ENCODE measurements at regions not wholly inside any gene's neighbourhood (a gene's known extent, or its start where the extent isn't known, plus 50 kb on each side); places are given as distances from the start of the nearest gene placed in this dataset.
"Not testable (repeated sequence)": the region's sequence is repeated elsewhere in the genome, so short reads cannot be mapped to it uniquely, and the experiment has no call there.

- CTCF ChIA-PET, result interaction anchor here (0.6 kb wide), 1 partner anchor 1045 kb away, joined by 3 read pairs; no protein-coding TSS in a partner anchor
- POLR2A ChIA-PET; H3K27ac Mint-ChIP-seq; H3K9me3 Mint-ChIP-seq; H3K4me1 Mint-ChIP-seq; H3K27me3 Mint-ChIP-seq; H3K36me3 Mint-ChIP-seq (ENCODE audit: low read depth); H3K4me3 Mint-ChIP-seq: not testable (repeated sequence)
- DNase-seq, result peak; percentile 6
Observed at GRCh38 chr3:35924070-35924469, 284.7 kb downstream of the ARPP21 start.

GRCh38 chr3:35927441-35927840 lies 288.1 kb downstream of the ARPP21 start:
- Mint-ChIP-seq H3K36me3 (ENCODE audit: low read depth) (no peaks in the 10 kb centered on the region), H3K9me3 (no peaks in the 10 kb centered on the region), H3K27ac (no peak overlapping the region), H3K4me1 (no peaks in the 10 kb centered on the region), H3K4me3 (no peak overlapping the region), H3K27me3 (no peaks in the 10 kb centered on the region)
- DNase-seq, result no peak
- POLR2A ChIA-PET, result no interaction called here
- CTCF ChIA-PET, result no interaction called here

GRCh38 chr3:35929158-35929557 lies 289.8 kb downstream of the ARPP21 start:
- H3K9me3 Mint-ChIP-seq, result no peaks in the 10 kb centered on the region
- no peaks in the 10 kb centered on the region for H3K4me1 Mint-ChIP-seq
- H3K36me3 Mint-ChIP-seq (ENCODE audit: low read depth), result no peaks in the 10 kb centered on the region
- H3K4me3 Mint-ChIP-seq, result no peak overlapping the region
- no peak for DNase-seq
- CTCF ChIA-PET, result no interaction called here
- POLR2A ChIA-PET, result no interaction called here
- no peak overlapping the region for H3K27ac Mint-ChIP-seq
- no peaks in the 10 kb centered on the region for H3K27me3 Mint-ChIP-seq

GRCh38 chr3:35931867-35932266 lies 292.5 kb downstream of the ARPP21 start:
- H3K36me3 Mint-ChIP-seq (ENCODE audit: low read depth), result no peaks in the 10 kb centered on the region
- H3K27me3 Mint-ChIP-seq, result no peaks in the 10 kb centered on the region
- ChIA-PET POLR2A (no interaction called here), CTCF (no interaction called here)
- no peaks in the 10 kb centered on the region for H3K9me3 Mint-ChIP-seq
- no peak for DNase-seq
- H3K27ac Mint-ChIP-seq, result no peak overlapping the region
- no peak overlapping the region for H3K4me3 Mint-ChIP-seq
- no peaks in the 10 kb centered on the region for H3K4me1 Mint-ChIP-seq

DNA sequence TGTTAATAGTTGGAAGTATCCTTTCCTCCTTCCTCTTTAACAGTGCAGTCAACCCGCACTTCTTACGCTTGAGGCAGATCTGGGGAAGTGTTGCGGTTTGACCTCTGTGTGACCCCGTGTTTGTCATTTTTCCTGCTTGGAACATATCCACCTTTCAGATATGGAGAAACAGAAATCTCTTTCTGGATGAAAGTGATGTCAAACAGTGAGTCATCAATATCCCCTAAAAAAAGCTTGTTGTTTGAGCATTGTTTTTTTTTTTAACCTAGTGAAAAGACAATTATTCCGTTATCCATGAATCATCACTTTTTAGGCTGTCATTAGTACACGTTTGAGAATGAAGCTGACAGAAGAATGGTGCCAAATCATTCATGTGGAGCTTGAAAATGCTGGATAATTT lies 293.7 kb downstream of the ARPP21 start:
- H3K27ac Mint-ChIP-seq, result no peak overlapping the region
- H3K9me3 Mint-ChIP-seq, result no peaks in the 10 kb centered on the region
- no peaks in the 10 kb centered on the region for H3K27me3 Mint-ChIP-seq
- no peak for DNase-seq
- H3K36me3 Mint-ChIP-seq (ENCODE audit: low read depth), result no peaks in the 10 kb centered on the region
- ChIA-PET POLR2A (interaction anchor here (0.6 kb wide), 1 partner anchor 82 kb away, joined by 3 read pairs; no protein-coding TSS in a partner anchor), CTCF (no interaction called here)
- no peak overlapping the region for H3K4me3 Mint-ChIP-seq
- H3K4me1 Mint-ChIP-seq, result no peaks in the 10 kb centered on the region

DNA sequence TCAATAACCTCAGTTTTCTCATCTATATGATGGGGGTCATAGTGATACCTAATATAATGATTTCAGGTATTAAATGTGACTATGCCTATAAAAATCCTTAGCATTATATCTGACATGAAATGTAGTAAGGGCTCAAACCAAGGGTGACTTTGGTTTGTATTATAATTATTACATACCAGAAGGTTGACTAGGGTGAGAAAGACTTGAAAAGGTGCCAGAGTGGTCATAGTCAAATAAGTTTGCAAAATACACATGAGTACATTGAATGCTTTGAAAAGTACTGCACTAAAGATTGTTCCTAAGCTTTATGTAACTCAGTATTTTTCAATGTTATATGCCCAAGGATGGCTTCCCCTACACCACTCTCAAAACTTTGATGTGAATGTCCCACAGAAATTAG lies 297.2 kb downstream of the ARPP21 start:
- no peaks in the 10 kb centered on the region for H3K4me1 Mint-ChIP-seq
- ChIA-PET POLR2A (no interaction called here), CTCF (no interaction called here)
- no peak overlapping the region for H3K27ac Mint-ChIP-seq
- H3K9me3 Mint-ChIP-seq, result no peaks in the 10 kb centered on the region
- H3K27me3 Mint-ChIP-seq, result no peaks in the 10 kb centered on the region
- DNase-seq, result no peak
- H3K36me3 Mint-ChIP-seq (ENCODE audit: low read depth), result no peaks in the 10 kb centered on the region
- no peak overlapping the region for H3K4me3 Mint-ChIP-seq

DNA sequence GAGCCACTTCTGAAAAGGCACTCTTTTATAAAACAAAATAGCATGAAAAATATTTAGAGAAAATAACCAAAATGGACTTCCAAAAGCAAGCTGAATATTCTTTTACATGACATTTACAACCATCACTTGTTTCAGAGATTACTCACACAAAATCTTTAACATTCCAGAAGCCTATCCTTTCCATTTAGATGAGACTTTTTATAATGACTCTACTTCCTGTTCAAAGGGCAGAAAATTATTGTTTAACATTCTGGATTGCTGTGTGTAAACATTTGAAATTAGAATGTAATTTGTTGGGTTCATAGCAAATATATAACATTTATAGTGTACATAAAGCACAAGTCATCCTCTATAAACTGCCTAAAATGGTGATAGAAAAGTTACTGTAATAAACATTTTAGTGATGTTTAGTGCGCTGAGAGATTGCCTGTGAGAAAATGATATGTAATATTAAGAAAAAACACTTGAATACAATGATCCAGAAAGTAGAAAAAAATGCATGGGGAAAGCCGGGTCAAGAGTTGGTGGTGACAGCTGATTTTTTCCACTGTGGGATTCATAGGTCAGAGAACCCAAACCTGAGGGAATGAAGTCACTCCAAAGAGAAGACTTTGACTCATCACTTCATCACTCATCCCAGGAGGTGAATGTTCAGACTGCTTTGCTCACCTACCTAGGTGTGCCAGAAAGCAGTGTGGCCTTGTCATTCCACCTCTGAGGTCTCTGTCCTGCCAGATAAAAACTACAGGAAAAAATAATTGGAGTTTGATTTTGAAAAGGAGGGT lies 305.8 kb downstream of the ARPP21 start:
- Mint-ChIP-seq H3K4me1 (no peaks in the 10 kb centered on the region), H3K27me3 (no peaks in the 10 kb centered on the region), H3K4me3 (no peak overlapping the region), H3K27ac (no peak overlapping the region), H3K9me3 (no peaks in the 10 kb centered on the region), H3K36me3 (ENCODE audit: low read depth) (no peaks in the 10 kb centered on the region)
- CTCF ChIA-PET, result no interaction called here
- POLR2A ChIA-PET, result no interaction called here
- no peak for DNase-seq

DNA sequence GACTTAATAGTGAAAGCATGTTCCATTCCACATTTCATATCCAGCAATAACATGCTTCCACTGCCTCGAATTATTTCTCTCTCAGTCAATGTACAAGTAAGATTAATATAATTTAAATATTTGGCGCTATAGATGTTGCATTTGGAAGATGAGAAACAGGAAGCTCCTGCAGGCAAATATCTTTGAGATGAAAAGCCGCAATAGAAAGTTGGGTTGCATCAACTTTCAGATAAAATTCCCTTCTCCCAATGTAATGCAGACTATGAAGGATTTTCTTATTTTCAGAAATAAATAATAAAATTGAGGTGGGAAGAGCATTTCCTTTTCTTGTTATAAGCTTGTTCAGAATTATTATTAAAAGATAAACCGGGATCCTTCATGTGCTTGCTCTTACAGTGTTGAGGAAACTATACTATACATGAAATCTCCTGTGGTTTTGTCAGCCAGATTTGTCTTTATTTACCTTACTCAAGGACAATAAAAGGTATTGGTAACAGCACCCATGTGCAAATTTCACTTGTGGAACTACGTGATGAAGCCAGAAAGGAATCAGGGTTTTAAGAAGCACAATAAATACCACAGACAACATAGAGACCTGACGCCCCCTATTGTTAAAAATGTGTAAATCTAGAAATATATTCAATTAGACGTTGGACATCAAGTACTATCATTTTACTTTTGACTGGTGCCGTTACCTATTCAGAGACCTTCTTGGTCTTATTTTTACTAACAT lies 307.0 kb downstream of the ARPP21 start:
- Mint-ChIP-seq H3K9me3 (no peaks in the 10 kb centered on the region), H3K27me3 (no peaks in the 10 kb centered on the region), H3K4me3 (no peak overlapping the region), H3K27ac (no peak overlapping the region), H3K36me3 (ENCODE audit: low read depth) (no peaks in the 10 kb centered on the region), H3K4me1 (no peaks in the 10 kb centered on the region)
- POLR2A ChIA-PET, result no interaction called here
- CTCF ChIA-PET, result no interaction called here
- no peak for DNase-seq

- no peak for DNase-seq
- Mint-ChIP-seq H3K27me3 (no peaks in the 10 kb centered on the region), H3K4me3 (no peak overlapping the region)
Observed at GRCh38 chr3:35946854-35947515, 307.7 kb downstream of the ARPP21 start.

DNA sequence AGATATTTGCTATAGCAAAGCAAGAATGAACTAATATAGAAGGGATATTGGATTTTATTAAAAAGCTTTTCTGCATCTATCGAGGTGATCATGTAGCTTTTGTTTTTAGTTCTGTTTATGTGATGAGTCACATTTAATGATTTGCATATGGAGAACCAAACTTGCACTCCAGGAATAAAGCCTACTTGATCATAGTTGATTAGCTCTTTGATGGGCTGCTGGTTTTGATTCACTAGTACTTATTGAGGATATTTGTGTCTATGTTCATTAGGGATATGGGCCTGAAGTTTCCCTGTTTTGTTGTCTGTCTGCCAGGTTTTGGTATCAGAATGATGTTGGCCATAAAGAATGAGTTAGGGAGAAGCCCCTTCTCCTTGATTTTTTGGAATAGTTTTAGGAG lies 310.7 kb downstream of the ARPP21 start:
- H3K4me3 Mint-ChIP-seq, result no peak overlapping the region
- ChIA-PET POLR2A (no interaction called here), CTCF (no interaction called here)
- no peaks in the 10 kb centered on the region for H3K4me1 Mint-ChIP-seq
- H3K9me3 Mint-ChIP-seq, result no peaks in the 10 kb centered on the region
- H3K36me3 Mint-ChIP-seq (ENCODE audit: low read depth), result no peaks in the 10 kb centered on the region
- H3K27ac Mint-ChIP-seq, result no peak overlapping the region
- no peaks in the 10 kb centered on the region for H3K27me3 Mint-ChIP-seq
- DNase-seq, result no peak

More at GRCh38 chr3:35946854-35947515, 307.7 kb downstream of the ARPP21 start:
- Mint-ChIP-seq H3K36me3 (ENCODE audit: low read depth) (no peaks in the 10 kb centered on the region), H3K9me3 (no peaks in the 10 kb centered on the region), H3K27ac (no peak overlapping the region), H3K4me1 (no peaks in the 10 kb centered on the region)
- ChIA-PET CTCF (no interaction called here), POLR2A (no interaction called here)

DNA sequence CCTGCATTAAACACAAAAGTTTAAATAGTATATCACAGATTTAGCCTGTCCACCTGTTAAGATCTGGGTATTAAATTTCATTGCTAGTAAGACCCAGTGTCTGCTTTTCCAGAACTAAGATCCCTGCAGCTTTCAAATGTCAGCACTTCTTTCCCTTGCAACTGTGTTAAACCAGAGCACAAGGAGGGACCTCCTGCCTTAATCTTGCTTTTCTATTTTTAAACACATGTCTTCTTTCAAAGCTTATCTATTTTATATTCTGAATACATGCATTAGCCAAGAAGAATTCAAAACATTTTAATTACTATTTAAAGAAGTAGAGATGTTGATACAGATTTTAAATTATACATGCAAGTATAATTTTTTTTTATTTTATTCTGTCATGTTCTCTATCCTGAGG lies 315.1 kb downstream of the ARPP21 start:
- Mint-ChIP-seq H3K4me1 (no peaks in the 10 kb centered on the region), H3K9me3 (peaks cover 2% of the 10 kb centered on the region), H3K36me3 (ENCODE audit: low read depth) (no peaks in the 10 kb centered on the region), H3K4me3 (no peak overlapping the region), H3K27ac (no peak overlapping the region), H3K27me3 (peaks cover 2% of the 10 kb centered on the region)
- ChIA-PET CTCF (no interaction called here), POLR2A (no interaction called here)
- DNase-seq, result no peak

DNA sequence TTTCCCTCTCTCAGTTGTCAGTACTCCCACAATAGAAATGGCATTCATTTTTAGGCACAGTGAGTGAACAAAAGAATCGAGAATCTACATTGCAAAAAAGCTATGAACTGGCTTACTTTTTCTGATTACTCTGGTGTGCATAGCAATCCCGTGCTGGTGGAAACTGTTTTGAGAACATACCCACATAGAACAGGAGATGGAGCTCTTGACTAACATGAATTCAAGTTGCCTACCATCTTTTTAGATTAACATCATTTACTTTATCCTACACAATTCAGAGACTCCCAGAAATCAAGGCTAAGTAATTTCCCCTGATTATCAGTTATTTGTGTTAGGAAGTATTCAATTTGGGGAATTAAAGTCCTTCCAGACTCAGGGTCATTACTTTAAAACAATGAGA lies 326.6 kb downstream of the ARPP21 start:
- Mint-ChIP-seq H3K9me3 (no peaks in the 10 kb centered on the region), H3K4me3 (no peak overlapping the region), H3K27me3 (peaks cover 1% of the 10 kb centered on the region), H3K36me3 (ENCODE audit: low read depth) (no peaks in the 10 kb centered on the region), H3K4me1 (peaks cover 2% of the 10 kb centered on the region), H3K27ac (no peak overlapping the region)
- no peak for DNase-seq
- ChIA-PET POLR2A (no interaction called here), CTCF (no interaction called here)

GRCh38 chr3:35966629-35967464 lies 327.5 kb downstream of the ARPP21 start:
- CTCF ChIA-PET, result no interaction called here
- peaks cover 2% of the 10 kb centered on the region for H3K4me1 Mint-ChIP-seq
- POLR2A ChIA-PET, result no interaction called here

More at GRCh38 chr3:35966629-35967464, 327.5 kb downstream of the ARPP21 start:
- H3K27me3 Mint-ChIP-seq, result peaks cover 1% of the 10 kb centered on the region
- no peaks in the 10 kb centered on the region for H3K9me3 Mint-ChIP-seq
- no peaks in the 10 kb centered on the region for H3K36me3 Mint-ChIP-seq (ENCODE audit: low read depth)
- no peak overlapping the region for H3K4me3 Mint-ChIP-seq
- no peak for DNase-seq
- no peak overlapping the region for H3K27ac Mint-ChIP-seq
